ENCODE measurements at regions not wholly inside any gene's neighbourhood (a gene's known extent, or its start where the extent isn't known, plus 50 kb on each side); places are given as distances from the start of the nearest gene placed in this dataset.

DNA sequence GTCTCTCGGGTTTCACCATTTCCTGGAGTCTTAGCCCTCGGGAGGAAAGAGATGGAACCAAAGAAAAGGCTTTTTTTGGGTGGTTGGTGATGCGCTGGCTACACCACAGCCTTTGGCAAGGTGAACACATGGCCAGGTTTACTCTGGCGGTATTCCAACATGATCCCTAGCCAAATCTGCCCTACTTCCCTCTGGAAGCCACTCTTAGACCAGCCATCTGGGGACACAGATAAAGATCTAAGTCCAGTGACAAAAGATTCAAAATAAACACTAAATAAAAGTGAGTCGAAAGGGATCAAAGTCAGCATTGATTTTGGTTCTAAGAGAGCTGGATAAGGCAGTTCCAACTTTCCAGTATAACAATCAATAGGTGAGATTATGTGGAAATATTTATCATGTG lies 694.5 kb downstream of the VRK1 start:
- TF ChIP-seq, protein P1, sequence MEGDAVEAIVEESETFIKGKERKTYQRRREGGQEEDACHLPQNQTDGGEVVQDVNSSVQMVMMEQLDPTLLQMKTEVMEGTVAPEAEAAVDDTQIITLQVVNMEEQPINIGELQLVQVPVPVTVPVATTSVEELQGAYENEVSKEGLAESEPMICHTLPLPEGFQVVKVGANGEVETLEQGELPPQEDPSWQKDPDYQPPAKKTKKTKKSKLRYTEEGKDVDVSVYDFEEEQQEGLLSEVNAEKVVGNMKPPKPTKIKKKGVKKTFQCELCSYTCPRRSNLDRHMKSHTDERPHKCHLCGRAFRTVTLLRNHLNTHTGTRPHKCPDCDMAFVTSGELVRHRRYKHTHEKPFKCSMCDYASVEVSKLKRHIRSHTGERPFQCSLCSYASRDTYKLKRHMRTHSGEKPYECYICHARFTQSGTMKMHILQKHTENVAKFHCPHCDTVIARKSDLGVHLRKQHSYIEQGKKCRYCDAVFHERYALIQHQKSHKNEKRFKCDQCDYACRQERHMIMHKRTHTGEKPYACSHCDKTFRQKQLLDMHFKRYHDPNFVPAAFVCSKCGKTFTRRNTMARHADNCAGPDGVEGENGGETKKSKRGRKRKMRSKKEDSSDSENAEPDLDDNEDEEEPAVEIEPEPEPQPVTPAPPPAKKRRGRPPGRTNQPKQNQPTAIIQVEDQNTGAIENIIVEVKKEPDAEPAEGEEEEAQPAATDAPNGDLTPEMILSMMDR (IDR thresholded peaks at IDR 0.05) = no peak
- TF ChIP-seq POLR2A (IDR thresholded peaks at IDR 0.05) (no peak), POLR2AphosphoS5 (IDR thresholded peaks at IDR 0.05) (no peak)
- intact Hi-C loops (cut with DNase I; ENCODE audit: low total_unique reads) = no loop called here

DNA sequence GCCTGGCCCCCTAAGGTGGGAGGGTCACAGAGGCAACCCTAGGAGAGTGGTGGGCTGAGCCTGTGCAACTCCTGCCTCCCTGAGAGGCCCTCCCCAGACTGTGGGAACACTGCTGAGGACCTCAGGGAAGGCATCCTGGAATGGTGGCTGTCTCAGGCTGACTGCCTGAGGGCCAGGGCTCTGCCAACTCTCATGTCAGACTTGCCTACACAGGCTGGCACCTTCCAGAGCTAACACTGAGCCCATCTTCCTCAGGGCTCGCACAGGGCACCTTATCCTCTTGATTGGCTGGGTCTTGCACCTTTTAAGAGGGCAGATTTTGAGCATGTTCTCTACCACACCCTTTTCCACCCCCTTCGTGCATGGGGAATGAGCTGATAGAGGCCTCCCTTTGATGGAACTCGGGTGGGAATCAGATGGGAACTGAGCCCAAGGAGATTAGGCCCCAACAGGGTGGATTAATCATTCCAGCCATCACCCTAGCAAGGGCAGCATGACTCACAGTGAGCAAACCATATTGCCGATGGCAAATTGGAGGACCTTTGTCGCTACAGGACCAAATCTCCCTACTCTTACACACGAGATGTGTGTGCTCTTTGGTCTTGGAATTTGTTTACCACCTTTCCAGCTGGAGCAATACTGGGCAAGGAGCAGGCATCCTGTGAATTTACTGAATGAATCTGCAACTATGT lies 702.8 kb downstream of the VRK1 start:
- Histone ChIP-seq H3K9me3 (no peaks in the 10 kb centered on the region), H3K27ac (no peak overlapping the region), H3K36me3 (no peaks in the 10 kb centered on the region), H3K27me3 (no peaks in the 10 kb centered on the region), H3K4me1 (no peaks in the 10 kb centered on the region), H3K4me3 (no peak overlapping the region)
- no peak for DNase-seq (ENCODE audit: low spot score in 2 of 2)
- intact Hi-C loops (cut with DNase I; ENCODE audit: low total_unique reads) = no loop called here
- TF ChIP-seq POLR2AphosphoS5 (IDR thresholded peaks at IDR 0.05) (no peak), POLR2A (IDR thresholded peaks at IDR 0.05) (no peak)
- TF ChIP-seq, protein P1 (IDR thresholded peaks at IDR 0.05) = no peak

More for the DNA sequence above, 694.5 kb downstream of the VRK1 start:
- no peak for DNase-seq (ENCODE audit: low spot score in 2 of 2)
- no peak overlapping the region for H3K27ac ChIP-seq
- H3K4me1 ChIP-seq = no peaks in the 10 kb centered on the region
- peaks cover 0 to 7% of the 10 kb centered on the region in 2 donors for H3K9me3 ChIP-seq
- no peak overlapping the region for H3K4me3 ChIP-seq
- no peaks in the 10 kb centered on the region for H3K27me3 ChIP-seq
- no peaks in the 10 kb centered on the region for H3K36me3 ChIP-seq

DNA sequence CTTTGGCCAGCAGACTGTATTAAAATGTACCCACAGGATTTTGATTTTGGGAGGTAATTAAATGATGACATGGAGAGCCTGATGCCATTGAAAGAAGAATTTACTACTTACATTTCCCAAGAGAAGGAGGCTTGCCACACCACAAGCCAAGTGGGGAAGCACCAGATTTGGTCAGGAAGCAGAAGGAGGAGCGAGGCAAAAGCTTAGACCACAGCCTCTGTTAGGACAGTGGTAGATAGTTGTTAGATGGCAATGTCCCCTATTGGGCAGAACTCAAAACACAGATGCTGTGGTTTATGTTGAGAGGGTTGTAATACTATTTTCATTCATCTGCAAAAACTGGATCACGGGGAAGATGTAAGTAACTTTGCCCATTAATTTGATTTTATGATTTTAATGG lies 709.4 kb downstream of the VRK1 start:
- intact Hi-C loops (cut with DNase I; ENCODE audit: low total_unique reads) = no loop called here
- no peaks in the 10 kb centered on the region for H3K36me3 ChIP-seq
- DNase-seq (ENCODE audit: low spot score in 2 of 2) = no peak

DNA sequence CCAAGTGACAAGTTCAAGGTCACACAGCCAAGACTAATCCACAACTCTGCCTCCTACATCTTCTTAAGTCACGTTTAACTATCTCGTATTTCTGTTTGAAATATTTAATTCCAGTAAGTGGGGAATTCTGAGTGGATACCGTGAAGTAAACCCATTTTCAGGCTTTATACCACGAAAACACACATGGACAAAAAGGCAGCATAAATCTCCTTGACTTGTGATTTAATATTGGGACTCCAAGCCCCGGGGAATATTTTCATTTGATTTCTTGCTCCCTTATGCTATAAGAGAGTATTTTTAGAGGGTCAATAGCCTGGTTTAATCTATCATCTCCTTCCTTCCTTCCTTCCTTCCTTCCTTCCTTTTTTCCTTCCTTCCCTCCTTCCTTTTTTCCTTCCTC lies 716.7 kb downstream of the VRK1 start:
- no peak for TF ChIP-seq POLR2AphosphoS5 (IDR thresholded peaks at IDR 0.05)
- TF ChIP-seq POLR2A (IDR thresholded peaks at IDR 0.05) = no peak
- TF ChIP-seq, protein P1 (IDR thresholded peaks at IDR 0.05) = no peak
- no peaks in the 10 kb centered on the region for H3K27me3 ChIP-seq
- no peaks in the 10 kb centered on the region for H3K9me3 ChIP-seq
- intact Hi-C loops (cut with DNase I; ENCODE audit: low total_unique reads) = no loop called here
- no peaks in the 10 kb centered on the region for H3K4me1 ChIP-seq
- no peak overlapping the region for H3K4me3 ChIP-seq
- H3K36me3 ChIP-seq = no peaks in the 10 kb centered on the region
- DNase-seq (ENCODE audit: low spot score in 2 of 2) = no peak
- H3K27ac ChIP-seq = no peak overlapping the region

More for the DNA sequence above, 709.4 kb downstream of the VRK1 start:
- H3K9me3 ChIP-seq = peaks cover 0 to 4% of the 10 kb centered on the region in 2 donors
- TF ChIP-seq POLR2AphosphoS5 (IDR thresholded peaks at IDR 0.05) (no peak), POLR2A (IDR thresholded peaks at IDR 0.05) (no peak)
- TF ChIP-seq, protein P1 (IDR thresholded peaks at IDR 0.05) = no peak
- no peak overlapping the region for H3K27ac ChIP-seq
- H3K27me3 ChIP-seq = no peaks in the 10 kb centered on the region
- H3K4me3 ChIP-seq = no peak overlapping the region
- H3K4me1 ChIP-seq = no peaks in the 10 kb centered on the region

DNA sequence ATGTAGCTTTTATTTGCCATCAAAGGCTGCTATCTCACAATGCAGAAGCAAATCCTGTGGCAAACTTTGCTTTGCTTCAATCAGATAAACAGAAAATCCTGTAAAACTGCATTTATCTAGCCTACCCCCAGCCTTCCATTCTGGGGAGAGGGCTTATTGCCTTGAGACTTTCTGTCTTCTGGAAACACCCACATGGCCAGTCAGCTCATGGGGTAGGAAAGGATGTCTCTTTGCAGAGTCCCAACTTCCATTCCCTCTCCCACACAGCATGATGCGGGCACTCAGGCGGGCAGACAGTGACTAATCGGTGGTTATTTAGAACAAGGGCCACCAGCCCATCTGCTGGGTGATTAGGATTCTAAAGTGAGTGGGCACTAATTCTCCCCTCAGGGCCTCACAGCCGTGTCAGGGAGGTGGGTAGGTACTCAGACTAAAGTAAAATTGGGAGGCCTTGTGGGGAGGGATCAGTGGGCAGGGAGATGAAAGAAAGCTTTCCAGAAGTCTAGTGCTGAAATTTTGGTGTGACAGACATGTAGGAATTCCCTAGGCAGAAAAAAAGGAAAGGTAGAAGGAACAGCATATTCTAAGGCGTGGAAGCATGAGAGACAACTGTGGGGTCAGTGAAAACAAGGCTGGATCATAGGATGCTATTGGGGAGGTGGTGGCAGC lies 720.5 kb downstream of the VRK1 start:
- TF ChIP-seq, protein P1 (IDR thresholded peaks at IDR 0.05) = no peak
- no peak for TF ChIP-seq POLR2AphosphoS5 (IDR thresholded peaks at IDR 0.05)
- no peak for TF ChIP-seq POLR2A (IDR thresholded peaks at IDR 0.05)

More for the DNA sequence above, 720.5 kb downstream of the VRK1 start:
- Histone ChIP-seq H3K4me3 (no peak overlapping the region), H3K36me3 (no peaks in the 10 kb centered on the region), H3K9me3 (no peaks in the 10 kb centered on the region), H3K4me1 (no peaks in the 10 kb centered on the region), H3K27me3 (no peaks in the 10 kb centered on the region), H3K27ac (no peak overlapping the region)
- intact Hi-C loops (cut with DNase I; ENCODE audit: low total_unique reads) = no loop called here
- no peak for DNase-seq (ENCODE audit: low spot score in 2 of 2)

All from breast epithelium (tissue), 4 donors.